Keratinocyte (primary cell): ENCODE measurements at regions not wholly inside any gene's neighbourhood (a gene's known extent, or its start where the extent isn't known, plus 50 kb on each side); places are given as distances from the start of the nearest gene placed in this dataset.

ENCODE experiments used
- DNase-seq: peaks from one replicate; pipeline ENCODE4 v3.0.0-alpha.2; 2011; ENCODE audit warnings: low read depth, missing footprints, low spot score
- FAIRE-seq: peaks from 2 replicates; lab custom pipeline; 2011; peaks lifted over from hg19 to GRCh38; lab: Jason Lieb, UNC
- H2AFZ ChIP-seq: 2 replicates; pipeline ENCODE4 v1.6.0; 2012; ENCODE audit warnings: low read length, control low read depth, inconsistent platforms; ENCODE audit not compliant: control insufficient read depth
- H3K27ac ChIP-seq: 2 replicates; pipeline ENCODE4 v1.5.1; 2011; ENCODE audit warnings: low read length; ENCODE audit not compliant: control insufficient read depth, insufficient read depth
- H3K27me3 ChIP-seq: 3 replicates; pipeline ENCODE4 v1.6.0; 2011; ENCODE audit warnings: low read length; ENCODE audit not compliant: control insufficient read depth, insufficient read depth; ENCODE audit errors: extremely low read depth
- H3K36me3 ChIP-seq, 2 experiments: 2 replicates in 1 of 2; 3 replicates in 1 of 2; pipeline ENCODE4 v1.5.1; 2011; ENCODE audit warnings: low read length in 2 of 2, mild to moderate bottlenecking in 1 of 2; ENCODE audit not compliant: control insufficient read depth in 2 of 2, insufficient read depth in 2 of 2; ENCODE audit errors: extremely low read depth in 1 of 2
- H3K4me1 ChIP-seq: 3 replicates; pipeline ENCODE4 v1.5.1; 2011; ENCODE audit warnings: low read length; ENCODE audit not compliant: control insufficient read depth, insufficient read depth; ENCODE audit errors: extremely low read depth
- H3K4me2 ChIP-seq: 3 replicates; pipeline ENCODE4 v1.6.0; 2011; ENCODE audit warnings: low read depth, low read length; ENCODE audit not compliant: control insufficient read depth, insufficient read depth; ENCODE audit errors: extremely low read depth
- H3K4me3 ChIP-seq, 3 experiments: fragments of 200-600 bp in 1 of 3; sonication (generic) in 1 of 3; 2 replicates in 2 of 3; 3 replicates in 1 of 3; pipeline ENCODE4 v1.5.1; 2011 to 2016; ENCODE audit warnings: low read length in 3 of 3, mild to moderate bottlenecking in 3 of 3, control low read depth in 2 of 3, inconsistent platforms in 1 of 3, low read depth in 1 of 3, mixed read lengths in 1 of 3, mixed run types in 1 of 3, moderate library complexity in 1 of 3; ENCODE audit not compliant: control insufficient read depth in 2 of 3, insufficient read depth in 2 of 3; ENCODE audit errors: extremely low read depth in 1 of 3
- H3K79me2 ChIP-seq: 2 replicates; pipeline ENCODE4 v1.6.0; 2012; ENCODE audit warnings: low read length; ENCODE audit not compliant: control insufficient read depth, insufficient read depth
- H3K9ac ChIP-seq: 3 replicates; pipeline ENCODE4 v1.6.0; 2011; ENCODE audit warnings: low read length; ENCODE audit not compliant: control insufficient read depth, insufficient read depth; ENCODE audit errors: extremely low read depth
- H3K9me1 ChIP-seq: 3 replicates; pipeline ENCODE4 v1.6.0; 2011; ENCODE audit warnings: low read length; ENCODE audit not compliant: control insufficient read depth, insufficient read depth; ENCODE audit errors: extremely low read depth
- H3K9me3 ChIP-seq: 2 replicates; pipeline ENCODE4 v1.5.1; 2012; ENCODE audit warnings: low read depth, low read length; ENCODE audit not compliant: control insufficient read depth
- H4K20me1 ChIP-seq: 3 replicates; pipeline ENCODE4 v1.6.0; 2011; ENCODE audit warnings: low read length; ENCODE audit not compliant: control insufficient read depth, insufficient read depth; ENCODE audit errors: extremely low read depth
- EZH2 ChIP-seq: IDR thresholded peaks from one replicate; pipeline ENCODE4 v1.6.1; 2012; ENCODE audit warnings: inconsistent platforms, mild to moderate bottlenecking, low read length, moderate library complexity
- dilution Hi-C: fragments of 300-500 bp; cut with MboI; formaldehyde crosslinking; loops from one replicate; pipeline ENCODE4 v1.7.0; 2020; ENCODE audit warnings: low sequenced_read_pairs; ENCODE audit not compliant: extremely low pct_ligation_motif_present
- TF ChIP-seq, protein P1 (sequence below), 3 experiments: IDR thresholded peaks in 1 of 3; conservative IDR thresholded peaks in 1 of 3; optimal IDR thresholded peaks in 1 of 3; 2 replicates in 2 of 3; 3 replicates in 1 of 3; pipeline versions ENCODE3 to v1.5.1; 2011; ENCODE audit warnings: low read length in 3 of 3, mild to moderate bottlenecking in 3 of 3, moderate library complexity in 2 of 3, control low read depth in 1 of 3, inconsistent platforms in 1 of 3; ENCODE audit not compliant: insufficient read depth in 2 of 3; ENCODE audit errors: extremely low read depth in 1 of 3

DNA sequence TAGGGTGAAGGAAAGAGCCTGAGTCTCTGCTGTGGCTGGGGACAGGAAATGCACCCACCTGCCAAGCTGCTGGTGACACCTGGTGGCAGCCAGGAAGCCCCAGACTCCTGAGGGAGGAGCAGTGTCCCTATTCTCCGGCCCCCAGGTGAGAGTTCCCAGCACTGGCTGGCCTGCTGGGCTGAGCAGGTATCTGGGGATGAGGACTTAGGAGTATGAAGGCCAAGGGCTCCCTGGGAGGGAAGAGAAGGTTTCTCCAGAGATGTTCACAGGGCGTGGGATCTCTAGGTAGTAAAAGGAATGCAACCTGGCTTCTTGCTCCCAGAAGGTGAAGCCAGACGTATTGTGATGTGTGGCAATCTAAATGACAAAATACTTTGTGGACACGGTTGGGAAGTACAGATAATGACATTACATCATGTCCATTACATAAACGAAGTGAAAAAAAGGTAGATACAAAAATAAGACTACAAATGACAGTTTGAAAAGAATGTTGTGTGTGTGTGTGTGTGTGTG lies 75.8 kb upstream of the SLC1A4 start:
- Histone ChIP-seq H4K20me1 (no peaks in the 10 kb centered on the region), H3K4me3 (no peak overlapping the region), H3K9me3 (no peaks in the 10 kb centered on the region), H3K4me2 (no peak overlapping the region), H3K9ac (no peak overlapping the region), H2AFZ (no peak overlapping the region), H3K27me3 (no peaks in the 10 kb centered on the region), H3K27ac (no peak overlapping the region), H3K36me3 (no peaks in the 10 kb centered on the region), H3K9me1 (no peaks in the 10 kb centered on the region), H3K79me2 (no peaks in the 10 kb centered on the region), H3K4me1 (no peaks in the 10 kb centered on the region)
- FAIRE-seq (no peak), DNase-seq (no peak)
- no peak for TF ChIP-seq EZH2
- TF ChIP-seq, protein P1, sequence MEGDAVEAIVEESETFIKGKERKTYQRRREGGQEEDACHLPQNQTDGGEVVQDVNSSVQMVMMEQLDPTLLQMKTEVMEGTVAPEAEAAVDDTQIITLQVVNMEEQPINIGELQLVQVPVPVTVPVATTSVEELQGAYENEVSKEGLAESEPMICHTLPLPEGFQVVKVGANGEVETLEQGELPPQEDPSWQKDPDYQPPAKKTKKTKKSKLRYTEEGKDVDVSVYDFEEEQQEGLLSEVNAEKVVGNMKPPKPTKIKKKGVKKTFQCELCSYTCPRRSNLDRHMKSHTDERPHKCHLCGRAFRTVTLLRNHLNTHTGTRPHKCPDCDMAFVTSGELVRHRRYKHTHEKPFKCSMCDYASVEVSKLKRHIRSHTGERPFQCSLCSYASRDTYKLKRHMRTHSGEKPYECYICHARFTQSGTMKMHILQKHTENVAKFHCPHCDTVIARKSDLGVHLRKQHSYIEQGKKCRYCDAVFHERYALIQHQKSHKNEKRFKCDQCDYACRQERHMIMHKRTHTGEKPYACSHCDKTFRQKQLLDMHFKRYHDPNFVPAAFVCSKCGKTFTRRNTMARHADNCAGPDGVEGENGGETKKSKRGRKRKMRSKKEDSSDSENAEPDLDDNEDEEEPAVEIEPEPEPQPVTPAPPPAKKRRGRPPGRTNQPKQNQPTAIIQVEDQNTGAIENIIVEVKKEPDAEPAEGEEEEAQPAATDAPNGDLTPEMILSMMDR (optimal IDR thresholded peaks at IDR 0.05 in 1 of 3, IDR thresholded peaks at IDR 0.05 in 1 of 3, conservative IDR thresholded peaks at IDR 0.05 in 1 of 3; ENCODE audit: extremely low read depth in 1 of 3, insufficient read depth in 2 of 3, low read length in 3 of 3), result peak; percentile 16 to 56 (median 19)
- dilution Hi-C loops, result loop anchor here (25.0 kb wide), 1 partner anchor 124 kb away; no protein-coding TSS in a partner anchor

GRCh38 chr2:64914247-64914646 lies 75.0 kb upstream of the SLC1A4 start:
- TF ChIP-seq EZH2, result no peak
- TF ChIP-seq, protein P1 (optimal IDR thresholded peaks at IDR 0.05 in 1 of 3, IDR thresholded peaks at IDR 0.05 in 1 of 3, conservative IDR thresholded peaks at IDR 0.05 in 1 of 3; ENCODE audit: extremely low read depth in 1 of 3, insufficient read depth in 2 of 3, low read length in 3 of 3), result no peak
- H3K9me1 ChIP-seq, result no peaks in the 10 kb centered on the region

More at GRCh38 chr2:64914247-64914646, 75.0 kb upstream of the SLC1A4 start:
- H3K4me3 ChIP-seq, result no peak overlapping the region
- H3K79me2 ChIP-seq, result no peaks in the 10 kb centered on the region
- H3K27me3 ChIP-seq, result no peaks in the 10 kb centered on the region
- H3K9me3 ChIP-seq, result no peaks in the 10 kb centered on the region
- no peak overlapping the region for H3K27ac ChIP-seq
- no peak overlapping the region for H2AFZ ChIP-seq
- no peaks in the 10 kb centered on the region for H3K36me3 ChIP-seq
- dilution Hi-C loops, result loop anchor here (25.0 kb wide), 1 partner anchor 123 kb away; no protein-coding TSS in a partner anchor
- H3K4me2 ChIP-seq, result no peak overlapping the region
- no peak for FAIRE-seq
- H3K4me1 ChIP-seq, result no peaks in the 10 kb centered on the region
- no peak for DNase-seq
- H3K9ac ChIP-seq, result no peak overlapping the region
- no peaks in the 10 kb centered on the region for H4K20me1 ChIP-seq
